T-helper 2 cell treated with Interferon-gamma antibody and Interleukin-4, amounts not matched to agents 5 μg/mL and 100 μg/mL, for 36 hours (primary cell): ENCODE measurements at regions not wholly inside any gene's neighbourhood (a gene's known extent, or its start where the extent isn't known, plus 50 kb on each side); places are given as distances from the start of the nearest gene placed in this dataset.

ENCODE experiments used
- DNase-seq: peaks from one replicate; pipeline ENCODE4 v3.0.0; 2021; ENCODE audit warnings: low spot score
- H3K27ac Mint-ChIP-seq: one replicate; pipeline ENCODE4 v1.8.0; 2021; ENCODE audit warnings: mild to moderate bottlenecking, mixed read lengths
- H3K27me3 Mint-ChIP-seq: one replicate; pipeline ENCODE4 v1.8.0; 2021; ENCODE audit warnings: low read depth, mixed read lengths
- H3K36me3 Mint-ChIP-seq: one replicate; pipeline ENCODE4 v1.8.0; 2021; ENCODE audit warnings: low read depth, mixed read lengths
- H3K4me1 Mint-ChIP-seq: one replicate; pipeline ENCODE4 v1.8.0; 2021; ENCODE audit warnings: low read depth, mixed read lengths
- H3K4me3 Mint-ChIP-seq: one replicate; pipeline ENCODE4 v1.8.0; 2022; ENCODE audit warnings: mild to moderate bottlenecking, moderate library complexity, mixed read lengths
- H3K9me3 Mint-ChIP-seq: one replicate; pipeline ENCODE4 v1.8.0; 2021; ENCODE audit warnings: mixed read lengths

DNA sequence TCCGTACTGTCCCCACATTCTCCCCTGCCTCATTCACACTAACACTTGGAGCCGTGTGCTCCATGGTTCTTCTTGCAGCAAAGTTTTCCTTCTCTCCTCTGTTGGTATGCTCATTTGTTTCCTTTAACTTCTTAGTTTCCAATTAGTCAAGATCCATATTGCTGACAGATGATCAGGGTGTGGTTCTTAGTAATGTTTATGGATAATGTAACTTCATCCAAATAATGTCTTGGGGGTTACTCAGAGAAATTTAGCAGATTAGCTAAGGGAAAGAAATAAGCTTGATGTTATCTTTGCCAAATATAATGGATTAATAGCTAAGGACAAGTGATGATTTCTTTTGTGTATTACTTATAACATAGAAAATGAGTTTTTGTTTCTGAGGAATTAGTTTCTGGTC, 174.4 kb downstream of the NUFIP1 start:
- peaks cover 22% of the 10 kb centered on the region for H3K27me3 Mint-ChIP-seq
- H3K36me3 Mint-ChIP-seq: no peaks in the 10 kb centered on the region
- H3K9me3 Mint-ChIP-seq: no peaks in the 10 kb centered on the region
- DNase-seq: no peak
- H3K4me1 Mint-ChIP-seq: peaks cover 6% of the 10 kb centered on the region
- H3K4me3 Mint-ChIP-seq: no peak overlapping the region
- H3K27ac Mint-ChIP-seq: no peak overlapping the region

GRCh38 chr13:44814161-44814560, 175.1 kb downstream of the NUFIP1 start:
- peaks cover 4% of the 10 kb centered on the region for H3K4me1 Mint-ChIP-seq
- DNase-seq: no peak
- H3K36me3 Mint-ChIP-seq: no peaks in the 10 kb centered on the region
- H3K4me3 Mint-ChIP-seq: no peak overlapping the region
- H3K9me3 Mint-ChIP-seq: no peaks in the 10 kb centered on the region
- no peak overlapping the region for H3K27ac Mint-ChIP-seq
- peaks cover 22% of the 10 kb centered on the region for H3K27me3 Mint-ChIP-seq

DNA sequence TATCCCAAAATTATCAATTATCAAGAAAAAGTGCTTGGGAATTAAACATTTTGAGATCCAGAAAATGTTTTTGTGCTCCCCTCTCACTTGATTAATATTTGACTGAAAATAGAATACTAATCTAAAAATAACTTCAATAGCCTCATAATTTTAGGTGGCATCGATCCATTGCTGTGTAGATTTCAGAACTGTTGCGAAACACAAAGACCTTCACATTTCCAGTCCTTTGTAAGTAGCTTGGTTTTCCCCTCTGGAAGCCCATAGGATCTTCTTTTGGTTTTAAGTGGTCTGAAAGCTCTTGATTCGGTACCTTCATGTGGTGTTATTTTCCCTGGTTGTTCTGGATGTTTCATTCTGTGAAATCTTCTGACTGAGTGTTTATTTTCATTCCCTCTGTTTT, 176.5 kb downstream of the NUFIP1 start:
- DNase-seq: no peak

DNA sequence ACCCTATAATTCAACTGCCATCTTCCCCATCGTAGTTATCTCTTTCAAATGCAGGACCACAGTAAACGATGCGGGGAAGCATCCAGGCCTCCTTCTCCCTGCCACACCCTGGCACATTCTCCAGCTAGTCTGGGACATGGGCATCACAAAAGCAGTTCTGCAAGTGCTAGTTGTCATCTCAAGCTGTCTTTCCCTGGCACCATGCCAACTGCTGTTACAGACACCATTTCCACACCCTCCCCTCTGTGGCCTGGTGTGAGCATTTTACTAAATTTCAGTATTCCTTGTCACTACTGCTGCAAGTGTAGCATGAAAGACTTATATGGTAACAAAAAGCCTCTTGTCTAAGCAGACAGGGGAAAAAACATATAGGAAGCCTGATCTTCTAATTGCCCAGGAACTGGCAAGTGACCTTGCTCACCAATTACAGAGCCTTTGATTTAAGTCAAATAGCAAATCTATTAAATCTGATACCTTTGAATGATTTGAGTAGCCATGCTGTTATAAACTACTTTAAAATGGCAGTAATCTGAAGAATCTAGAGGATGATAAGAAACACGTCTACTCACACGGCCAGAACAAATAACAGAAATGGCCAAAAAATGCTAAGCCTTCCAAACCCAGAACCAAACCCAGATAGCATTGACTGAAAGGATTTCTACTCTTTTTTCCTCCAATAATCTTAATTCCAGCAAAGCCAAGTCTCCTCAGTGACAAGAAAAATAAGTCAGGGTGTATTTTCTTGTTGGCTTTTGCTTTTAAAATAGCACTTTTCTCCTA, 179.0 kb downstream of the NUFIP1 start:
- Mint-ChIP-seq H3K27me3 (peaks cover 14% of the 10 kb centered on the region), H3K27ac (no peak overlapping the region), H3K4me3 (no peak overlapping the region), H3K9me3 (no peaks in the 10 kb centered on the region), H3K36me3 (no peaks in the 10 kb centered on the region), H3K4me1 (no peaks in the 10 kb centered on the region)
- no peak for DNase-seq

More for the DNA sequence above, 176.5 kb downstream of the NUFIP1 start:
- Mint-ChIP-seq H3K27me3 (peaks cover 19% of the 10 kb centered on the region), H3K4me3 (no peak overlapping the region), H3K36me3 (no peaks in the 10 kb centered on the region), H3K4me1 (peaks cover 4% of the 10 kb centered on the region), H3K9me3 (no peaks in the 10 kb centered on the region), H3K27ac (no peak overlapping the region)

- Mint-ChIP-seq H3K9me3 (no peaks in the 10 kb centered on the region), H3K27ac (no peak overlapping the region), H3K36me3 (no peaks in the 10 kb centered on the region), H3K4me3 (no peak overlapping the region), H3K27me3 (peaks cover 11% of the 10 kb centered on the region), H3K4me1 (no peaks in the 10 kb centered on the region)
- no peak for DNase-seq
Observed at GRCh38 chr13:44809190-44809589, 180.1 kb downstream of the NUFIP1 start.

DNA sequence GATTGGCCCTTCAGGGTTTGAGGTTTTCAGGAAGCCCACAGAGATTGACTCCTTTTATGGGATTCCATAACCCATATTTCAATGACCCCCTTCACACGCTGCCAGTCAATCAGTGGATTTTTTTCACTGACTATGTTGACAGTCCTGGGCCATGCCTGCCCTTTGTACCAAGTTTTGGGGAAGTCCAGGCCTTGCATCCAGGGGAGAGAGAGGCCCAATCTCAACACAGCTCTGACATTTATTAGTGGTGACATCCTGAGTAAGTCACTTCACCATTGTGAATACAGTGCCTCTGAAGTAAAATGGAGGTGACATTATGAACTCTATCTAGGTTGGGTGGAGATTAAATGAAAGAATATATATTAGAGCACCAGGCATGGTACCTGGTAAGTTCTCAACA, 181.1 kb downstream of the NUFIP1 start:
- DNase-seq: no peak
- no peaks in the 10 kb centered on the region for H3K9me3 Mint-ChIP-seq
- H3K36me3 Mint-ChIP-seq: no peaks in the 10 kb centered on the region
- no peaks in the 10 kb centered on the region for H3K4me1 Mint-ChIP-seq
- H3K27ac Mint-ChIP-seq: no peak overlapping the region
- no peak overlapping the region for H3K4me3 Mint-ChIP-seq
- H3K27me3 Mint-ChIP-seq: peaks cover 11% of the 10 kb centered on the region

DNA sequence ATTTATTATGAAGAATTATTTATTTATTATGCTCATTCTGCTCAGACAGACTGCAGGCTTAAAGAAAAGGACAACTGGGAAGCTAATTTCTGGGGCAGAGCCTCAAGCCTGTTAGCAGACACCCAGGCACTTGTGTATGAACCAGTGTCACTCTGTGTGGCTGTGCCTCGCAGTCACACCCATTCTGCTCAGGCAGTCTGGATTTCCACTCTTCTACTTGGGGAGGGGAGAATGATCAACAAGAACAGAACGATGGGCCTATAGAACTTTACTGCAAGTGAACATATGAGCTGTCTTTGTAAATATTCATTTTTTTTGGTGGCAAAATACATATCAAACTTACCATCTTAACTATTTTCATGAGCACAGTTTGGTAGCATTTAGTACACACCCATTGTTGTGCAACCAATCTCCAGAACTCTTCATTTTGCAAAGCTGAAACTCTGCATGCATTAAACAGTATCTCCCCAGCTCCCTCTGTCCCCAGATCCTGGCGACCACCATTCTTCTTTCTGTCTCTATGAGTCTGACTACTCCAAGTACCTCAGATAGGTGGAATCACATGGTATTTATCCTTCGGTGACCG, 181.7 kb downstream of the NUFIP1 start:
- Mint-ChIP-seq H3K4me1 (no peaks in the 10 kb centered on the region), H3K9me3 (no peaks in the 10 kb centered on the region), H3K36me3 (no peaks in the 10 kb centered on the region), H3K27ac (no peak overlapping the region), H3K27me3 (peaks cover 5% of the 10 kb centered on the region), H3K4me3 (no peak overlapping the region)
- DNase-seq: no peak

GRCh38 chr13:44806826-44807225, 182.4 kb downstream of the NUFIP1 start:
- Mint-ChIP-seq H3K27me3 (peaks cover 2% of the 10 kb centered on the region), H3K27ac (no peak overlapping the region), H3K4me3 (no peak overlapping the region), H3K4me1 (no peaks in the 10 kb centered on the region), H3K36me3 (no peaks in the 10 kb centered on the region), H3K9me3 (no peaks in the 10 kb centered on the region)
- DNase-seq: no peak

GRCh38 chr13:44805585-44805984, 183.7 kb downstream of the NUFIP1 start:
- Mint-ChIP-seq H3K4me3 (no peak overlapping the region), H3K36me3 (no peaks in the 10 kb centered on the region), H3K27ac (no peak overlapping the region), H3K27me3 (no peaks in the 10 kb centered on the region), H3K9me3 (no peaks in the 10 kb centered on the region), H3K4me1 (no peaks in the 10 kb centered on the region)
- no peak for DNase-seq

- H3K27ac Mint-ChIP-seq: no peak overlapping the region
- no peak for DNase-seq
- H3K36me3 Mint-ChIP-seq: no peaks in the 10 kb centered on the region
- H3K4me3 Mint-ChIP-seq: no peak overlapping the region
- H3K4me1 Mint-ChIP-seq: no peaks in the 10 kb centered on the region
- H3K27me3 Mint-ChIP-seq: no peaks in the 10 kb centered on the region
- H3K9me3 Mint-ChIP-seq: no peaks in the 10 kb centered on the region
Observed at GRCh38 chr13:44803390-44803789, 185.9 kb downstream of the NUFIP1 start.

GRCh38 chr13:44802491-44802890, 186.8 kb downstream of the NUFIP1 start:
- Mint-ChIP-seq H3K36me3 (no peaks in the 10 kb centered on the region), H3K4me1 (no peaks in the 10 kb centered on the region), H3K4me3 (no peak overlapping the region), H3K9me3 (no peaks in the 10 kb centered on the region), H3K27me3 (no peaks in the 10 kb centered on the region), H3K27ac (no peak overlapping the region)
- no peak for DNase-seq

GRCh38 chr13:44801990-44802389, 187.3 kb downstream of the NUFIP1 start:
- H3K4me1 Mint-ChIP-seq: no peaks in the 10 kb centered on the region
- no peak overlapping the region for H3K4me3 Mint-ChIP-seq
- no peaks in the 10 kb centered on the region for H3K27me3 Mint-ChIP-seq
- no peak overlapping the region for H3K27ac Mint-ChIP-seq
- H3K36me3 Mint-ChIP-seq: no peaks in the 10 kb centered on the region
- H3K9me3 Mint-ChIP-seq: no peaks in the 10 kb centered on the region
- no peak for DNase-seq

GRCh38 chr13:44800626-44801025, 188.6 kb downstream of the NUFIP1 start:
- Mint-ChIP-seq H3K27me3 (no peaks in the 10 kb centered on the region), H3K9me3 (no peaks in the 10 kb centered on the region), H3K4me3 (no peak overlapping the region), H3K27ac (no peak overlapping the region), H3K4me1 (no peaks in the 10 kb centered on the region), H3K36me3 (no peaks in the 10 kb centered on the region)
- no peak for DNase-seq

DNA sequence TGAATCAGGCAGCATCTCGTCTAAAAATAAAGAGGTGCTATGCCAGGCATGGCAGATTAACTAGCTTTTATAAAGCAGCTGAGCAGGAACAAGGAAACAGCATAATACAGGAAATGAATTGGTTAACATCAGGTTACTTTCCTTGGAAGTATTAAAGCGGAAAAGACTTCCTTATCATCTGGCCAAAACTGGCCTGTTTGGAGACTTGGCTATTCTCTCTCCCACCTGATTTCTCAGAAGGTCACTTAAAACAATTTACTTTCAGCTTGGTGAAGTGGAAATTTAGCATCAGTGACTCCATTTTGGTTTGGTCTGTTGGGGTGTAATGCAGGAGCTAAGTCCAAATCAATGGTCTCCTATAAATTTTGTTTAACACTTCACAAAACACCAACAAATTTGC, 191.6 kb downstream of the NUFIP1 start:
- H3K4me3 Mint-ChIP-seq: no peak overlapping the region
- H3K9me3 Mint-ChIP-seq: no peaks in the 10 kb centered on the region
- H3K36me3 Mint-ChIP-seq: no peaks in the 10 kb centered on the region

More for the DNA sequence above, 191.6 kb downstream of the NUFIP1 start:
- Mint-ChIP-seq H3K27me3 (no peaks in the 10 kb centered on the region), H3K4me1 (no peaks in the 10 kb centered on the region), H3K27ac (no peak overlapping the region)
- no peak for DNase-seq
